ENCODE measurements at regions not wholly inside any gene's neighbourhood (a gene's known extent, or its start where the extent isn't known, plus 50 kb on each side); places are given as distances from the start of the nearest gene placed in this dataset.

- Histone ChIP-seq H3K27me3 (no peaks in the 10 kb centered on the region), H3K9me3 (peaks cover 14% of the 10 kb centered on the region), H3K36me3 (no peaks in the 10 kb centered on the region), H4K20me1 (no peaks in the 10 kb centered on the region), H3K4me2 (no peak overlapping the region), H3K4me1 (peaks cover 17% of the 10 kb centered on the region), H3K9ac (no peak overlapping the region), H3K4me3 (no peak overlapping the region), H3K27ac (no peak overlapping the region)
- no peak for TF ChIP-seq Cebpa-rat (IDR thresholded peaks at IDR 0.05)
Measured at GRCh38 chr6:6469074-6469473, 119.4 kb upstream of the LY86 start.

- Histone ChIP-seq H3K36me3 (no peaks in the 10 kb centered on the region), H3K9me3 (peaks cover 14% of the 10 kb centered on the region), H3K27ac (no peak overlapping the region), H3K9ac (no peak overlapping the region), H4K20me1 (no peaks in the 10 kb centered on the region), H3K27me3 (no peaks in the 10 kb centered on the region), H3K4me1 (peaks cover 17% of the 10 kb centered on the region), H3K4me3 (no peak overlapping the region), H3K4me2 (no peak overlapping the region)
- TF ChIP-seq Cebpa-rat (IDR thresholded peaks at IDR 0.05) = no peak
Measured at GRCh38 chr6:6470123-6470522, 118.4 kb upstream of the LY86 start.

- no peak for TF ChIP-seq Cebpa-rat (IDR thresholded peaks at IDR 0.05)
- Histone ChIP-seq H3K4me2 (no peak overlapping the region), H3K9me3 (peaks cover 14% of the 10 kb centered on the region), H3K9ac (no peak overlapping the region), H3K4me1 (peaks cover 17% of the 10 kb centered on the region), H4K20me1 (no peaks in the 10 kb centered on the region), H3K36me3 (no peaks in the 10 kb centered on the region), H3K4me3 (no peak overlapping the region), H3K27ac (no peak overlapping the region), H3K27me3 (no peaks in the 10 kb centered on the region)
Measured at GRCh38 chr6:6471276-6471675, 117.2 kb upstream of the LY86 start.

- no peaks in the 10 kb centered on the region for H3K27me3 ChIP-seq
- H4K20me1 ChIP-seq = no peaks in the 10 kb centered on the region
- H3K4me3 ChIP-seq = no peak overlapping the region
- TF ChIP-seq Cebpa-rat (IDR thresholded peaks at IDR 0.05) = no peak
- peaks cover 12% of the 10 kb centered on the region for H3K4me1 ChIP-seq
- H3K9ac ChIP-seq = no peak overlapping the region
- peaks cover 13% of the 10 kb centered on the region for H3K9me3 ChIP-seq
- no peak overlapping the region for H3K4me2 ChIP-seq
- H3K36me3 ChIP-seq = no peaks in the 10 kb centered on the region
- H3K27ac ChIP-seq = no peak overlapping the region
Measured at GRCh38 chr6:6474170-6474920, 114.2 kb upstream of the LY86 start.

- no peak overlapping the region for H3K4me3 ChIP-seq
Measured at GRCh38 chr6:6479785-6480184, 108.7 kb upstream of the LY86 start.

GRCh38 chr6:6482256-6482655 is 106.3 kb upstream of the LY86 start:
- Histone ChIP-seq H3K9me3 (peaks cover 14% of the 10 kb centered on the region), H3K4me1 (peaks cover 5% of the 10 kb centered on the region; the same call in 1 of the 2 replicates), H3K4me3 (no peak overlapping the region), H3K36me3 (no peaks in the 10 kb centered on the region), H4K20me1 (no peaks in the 10 kb centered on the region), H3K4me2 (no peak overlapping the region), H3K27me3 (no peaks in the 10 kb centered on the region), H3K9ac (no peak overlapping the region), H3K27ac (no peak overlapping the region)
- no peak for TF ChIP-seq Cebpa-rat (IDR thresholded peaks at IDR 0.05)

More at GRCh38 chr6:6479785-6480184, 108.7 kb upstream of the LY86 start:
- peaks cover 14% of the 10 kb centered on the region for H3K9me3 ChIP-seq
- no peak overlapping the region for H3K9ac ChIP-seq
- H3K27me3 ChIP-seq = no peaks in the 10 kb centered on the region
- no peaks in the 10 kb centered on the region for H4K20me1 ChIP-seq
- no peak for TF ChIP-seq Cebpa-rat (IDR thresholded peaks at IDR 0.05)
- H3K36me3 ChIP-seq = no peaks in the 10 kb centered on the region
- no peak overlapping the region for H3K27ac ChIP-seq
- peaks cover 8% of the 10 kb centered on the region; the same call in 1 of the 2 replicates for H3K4me1 ChIP-seq
- H3K4me2 ChIP-seq = no peak overlapping the region

- Histone ChIP-seq H3K27ac (no peak overlapping the region), H3K36me3 (no peaks in the 10 kb centered on the region), H3K9me3 (peaks cover 14% of the 10 kb centered on the region), H3K4me1 (no peaks in the 10 kb centered on the region), H3K9ac (no peak overlapping the region), H3K27me3 (no peaks in the 10 kb centered on the region), H3K4me2 (no peak overlapping the region), H4K20me1 (no peaks in the 10 kb centered on the region), H3K4me3 (no peak overlapping the region)
- TF ChIP-seq Cebpa-rat (IDR thresholded peaks at IDR 0.05) = no peak
Measured at GRCh38 chr6:6483168-6483567, 105.4 kb upstream of the LY86 start.

GRCh38 chr6:6483733-6484132 is 104.8 kb upstream of the LY86 start:
- peaks cover 14% of the 10 kb centered on the region for H3K9me3 ChIP-seq
- H3K27ac ChIP-seq = no peak overlapping the region
- no peak overlapping the region for H3K9ac ChIP-seq
- H3K27me3 ChIP-seq = no peaks in the 10 kb centered on the region
- peaks cover 4% of the 10 kb centered on the region; the same call in 1 of the 2 replicates for H3K4me1 ChIP-seq
- TF ChIP-seq Cebpa-rat (IDR thresholded peaks at IDR 0.05) = no peak
- H3K4me2 ChIP-seq = no peak overlapping the region
- H3K36me3 ChIP-seq = no peaks in the 10 kb centered on the region
- H4K20me1 ChIP-seq = no peaks in the 10 kb centered on the region
- no peak overlapping the region for H3K4me3 ChIP-seq

- TF ChIP-seq Cebpa-rat (IDR thresholded peaks at IDR 0.05) = no peak
- Histone ChIP-seq H3K27me3 (no peaks in the 10 kb centered on the region), H3K36me3 (no peaks in the 10 kb centered on the region)
Measured at GRCh38 chr6:6484681-6485080, 103.8 kb upstream of the LY86 start.

GRCh38 chr6:6486595-6486994 is 101.9 kb upstream of the LY86 start:
- H3K4me1 ChIP-seq = peaks cover 26% of the 10 kb centered on the region
- no peak overlapping the region for H3K9ac ChIP-seq
- H4K20me1 ChIP-seq = no peaks in the 10 kb centered on the region
- no peak overlapping the region for H3K4me2 ChIP-seq
- H3K4me3 ChIP-seq = no peak overlapping the region
- no peaks in the 10 kb centered on the region for H3K36me3 ChIP-seq
- no peak for TF ChIP-seq Cebpa-rat (IDR thresholded peaks at IDR 0.05)
- H3K9me3 ChIP-seq = peaks cover 14% of the 10 kb centered on the region
- H3K27ac ChIP-seq = no peak overlapping the region
- H3K27me3 ChIP-seq = no peaks in the 10 kb centered on the region

More at GRCh38 chr6:6484681-6485080, 103.8 kb upstream of the LY86 start:
- peaks cover 13% of the 10 kb centered on the region; the same call in 1 of the 2 replicates for H3K4me1 ChIP-seq
- no peak overlapping the region for H3K9ac ChIP-seq
- H3K9me3 ChIP-seq = peaks cover 14% of the 10 kb centered on the region
- H3K4me2 ChIP-seq = no peak overlapping the region
- H4K20me1 ChIP-seq = no peaks in the 10 kb centered on the region
- H3K4me3 ChIP-seq = no peak overlapping the region
- H3K27ac ChIP-seq = no peak overlapping the region
